GM12878 (cell line): ENCODE measurements at regions not wholly inside any gene's neighbourhood (a gene's known extent, or its start where the extent isn't known, plus 50 kb on each side); places are given as distances from the start of the nearest gene placed in this dataset.

Experiments
- ATAC-seq: fragments of 200-7000 bp; cut with Tn5 transposase; 3 replicates; pipeline ENCODE4 v1.9.1; 2020; ENCODE audit warnings: mild to moderate bottlenecking, moderate library complexity
- BruUV-seq: library from RNA; stranded (reverse); fragments of 400-500 nt; replicated peaks from 2 replicates; lab custom pipeline; 2021; lab: Mats Ljungman, UMichigan
- CTCF ChIA-PET: fragments of 300-600 bp; sonication (Branson Sonifier 250); formaldehyde crosslinking; extraction: SDS; loops from one replicate; lab custom pipeline; 2021; ENCODE audit warnings: inconsistent platforms; lab: Yijun Ruan, JAX
- POLR2A ChIA-PET: fragments of 350-600 bp; formaldehyde crosslinking; extraction: SDS; loops from one replicate; lab custom pipeline; 2021; ENCODE audit warnings: inconsistent platforms; lab: Charles Lee
- RAD21 ChIA-PET: fragments of 300-600 bp; sonication (Branson Sonifier 250); formaldehyde crosslinking; loops from one replicate; lab custom pipeline; 2023; ENCODE audit warnings: antibody characterized with exemption; ENCODE audit not compliant: unreplicated experiment; lab: Charles Lee
- SMC1A ChIA-PET: fragments of 300-600 bp; sonication (Branson Sonifier 250); formaldehyde crosslinking; loops from one replicate; lab custom pipeline; 2023; ENCODE audit not compliant: unreplicated experiment, uncharacterized antibody; lab: Charles Lee
- DNase-seq: peaks from one replicate; pipeline ENCODE4 v3.0.0-alpha.2; 2011; ENCODE audit warnings: low read depth, low spot score
- FAIRE-seq: peaks from 3 replicates; lab custom pipeline; 2011; peaks lifted over from hg19 to GRCh38; lab: Jason Lieb, UNC
- H2AFZ ChIP-seq: 2 replicates; pipeline ENCODE4 v1.6.0; 2011; ENCODE audit warnings: low read depth, low read length, control low read depth; ENCODE audit not compliant: control insufficient read depth
- H3K27ac ChIP-seq: 2 replicates; pipeline ENCODE4 v1.5.1; 2011; ENCODE audit warnings: control low read depth; ENCODE audit not compliant: control insufficient read depth, insufficient read depth
- H3K27me3 ChIP-seq, 2 experiments: replicated peaks in 1 of 2; 2 replicates each; pipeline versions ENCODE4 v1.6.0 to v1.6.1; 2011; ENCODE audit warnings: low read length in 1 of 2; ENCODE audit not compliant: control insufficient read depth in 2 of 2, insufficient read depth in 2 of 2
- H3K36me3 ChIP-seq, 2 experiments: 2 replicates each; pipeline ENCODE4 v1.5.1; 2011; ENCODE audit warnings: low read length in 1 of 2; ENCODE audit not compliant: control insufficient read depth in 2 of 2, insufficient read depth in 2 of 2
- H3K4me1 ChIP-seq: 2 replicates; pipeline ENCODE4 v1.6.1; 2011; ENCODE audit warnings: mild to moderate bottlenecking, low read length, moderate library complexity, mixed read lengths; ENCODE audit not compliant: control insufficient read depth, insufficient read depth
- H3K4me2 ChIP-seq: 2 replicates; pipeline ENCODE4 v1.6.0; 2011; ENCODE audit warnings: control low read depth; ENCODE audit not compliant: control insufficient read depth, insufficient read depth
- H3K4me3 ChIP-seq: fragments of 200-600 bp; sonication (generic); 2 replicates; pipeline ENCODE4 v1.5.1; 2016
- H3K79me2 ChIP-seq: 2 replicates; pipeline ENCODE4 v1.6.0; 2011; ENCODE audit warnings: low read length; ENCODE audit not compliant: control insufficient read depth, insufficient read depth
- H3K9ac ChIP-seq: 2 replicates; pipeline ENCODE4 v1.8.0; 2011; ENCODE audit warnings: low read length, control low read depth, mixed read lengths; ENCODE audit not compliant: control insufficient read depth, insufficient read depth
- H3K9me3 ChIP-seq: replicated peaks from 3 replicates; pipeline ENCODE4 v1.5.1; 2011; ENCODE audit warnings: mild to moderate bottlenecking, low read length; ENCODE audit not compliant: control insufficient read depth, insufficient read depth
- H4K20me1 ChIP-seq: 2 replicates; pipeline ENCODE4 v1.6.0; 2011; ENCODE audit not compliant: control insufficient read depth, insufficient read depth
- SP1 ChIP-seq: IDR thresholded peaks from one replicate; pipeline ENCODE4 v1.6.1; 2011; ENCODE audit warnings: low read depth, low read length
- ZBTB40 ChIP-seq: fragments of 450-650 bp; IDR thresholded peaks from 2 replicates; pipeline ENCODE4 v1.6.1; 2016; ENCODE audit warnings: mild to moderate bottlenecking, moderate library complexity, borderline replicate concordance
- WGBS: methylation state at CpG from one replicate; pipeline ENCODE4 v1.1.6; 2016; ENCODE audit warnings: low lambda C conversion rate; ENCODE audit not compliant: insufficient replicate concordance, insufficient coverage; ENCODE audit errors: missing lambda C conversion rate; 5-methylcytosine and 5-hydroxymethylcytosine counted together
- in situ Hi-C: fragments of 300-500 bp; cut with MboI; formaldehyde crosslinking; loops from 9 replicates; pipeline ENCODE4 v1.14.3; 2018; ENCODE audit warnings: mixed read lengths
- intact Hi-C: fragments of 100-400 bp; cut with micrococcal nuclease; formaldehyde crosslinking; loops from one replicate; pipeline ENCODE4 v1.14.2; 2022; ENCODE audit not compliant: unreplicated experiment

GRCh38 chr20:50280851-50281655 lies 90.4 kb downstream of the CEBPB start:
- in situ Hi-C loops, result no loop called here
- Histone ChIP-seq H3K9ac (no peak overlapping the region), H3K36me3 (no peaks in the 10 kb centered on the region), H2AFZ (no peak overlapping the region), H3K79me2 (no peaks in the 10 kb centered on the region), H3K9me3 (no peaks in the 10 kb centered on the region), H3K27ac (no peak overlapping the region), H3K4me1 (peaks cover 16% of the 10 kb centered on the region), H3K4me3 (no peak overlapping the region), H4K20me1 (no peaks in the 10 kb centered on the region), H3K4me2 (no peak overlapping the region), H3K27me3 (no peaks in the 10 kb centered on the region; a peak in 1 of 4 replicates)
- ChIA-PET CTCF (interaction anchor here (1.4 kb wide), 1 partner anchor 311 kb away, joined by 4 read pairs; no protein-coding TSS in a partner anchor), RAD21 (no interaction called here), SMC1A (no interaction called here), POLR2A (no interaction called here)
- intact Hi-C loops, result loop anchor here (10.0 kb wide), 1 partner anchor 104 kb away; no protein-coding TSS in a partner anchor
- WGBS, result 43% methylated on average over 9 of the region's 9 CpGs
- FAIRE-seq (no peak), ATAC-seq (no peak), DNase-seq (no peak)
- TF ChIP-seq ZBTB40 (peak; percentile 77), SP1 (no peak)
- no TSS peak for BruUV-seq
